PC-9 (cell line): ENCODE measurements at regions not wholly inside any gene's neighbourhood (a gene's known extent, or its start where the extent isn't known, plus 50 kb on each side); places are given as distances from the start of the nearest gene placed in this dataset.
"Not testable (repeated sequence)": the region's sequence is repeated elsewhere in the genome, so short reads cannot be mapped to it uniquely, and the experiment has no call there.

ENCODE experiments used
- BruUV-seq: library from RNA; stranded (reverse); fragments of 400-500 nt; replicated peaks from 2 replicates; lab custom pipeline; 2021; lab: Mats Ljungman, UMichigan
- CTCF ChIA-PET: fragments of 300-600 bp; sonication (Branson Sonifier 250); formaldehyde crosslinking; loops from one replicate; lab custom pipeline; 2022; ENCODE audit warnings: antibody characterized with exemption; lab: Charles Lee
- POLR2A ChIA-PET: fragments of 300-600 bp; sonication (Branson Sonifier 250); formaldehyde crosslinking; loops from one replicate; lab custom pipeline; 2022; ENCODE audit warnings: antibody characterized with exemption; ENCODE audit not compliant: unreplicated experiment; lab: Charles Lee
- DNase-seq, 2 experiments: peaks; one replicate each; pipeline versions ENCODE4 v3.0.0 to v3.0.0-alpha.2; 2015 to 2022; ENCODE audit warnings: mixed read lengths in 1 of 2
- H2AFZ ChIP-seq: fragments of 200-600 bp; sonication (generic); 2 replicates; pipeline ENCODE4 v1.8.1; 2017; ENCODE audit warnings: antibody characterized with exemption
- H3F3A ChIP-seq: fragments of 200-600 bp; sonication (generic); 2 replicates; pipeline ENCODE4 v1.8.1; 2017; ENCODE audit warnings: antibody characterized with exemption, mild to moderate bottlenecking, low read depth; ENCODE audit not compliant: insufficient read depth
- H3K27ac ChIP-seq: fragments of 200-600 bp; sonication (generic); 2 replicates; pipeline ENCODE4 v1.6.1; 2016; ENCODE audit warnings: mixed run types
- H3K27me3 ChIP-seq: fragments of 200-600 bp; sonication (generic); 2 replicates; pipeline ENCODE4 v1.6.1; 2016; ENCODE audit warnings: low read depth, mixed run types; ENCODE audit not compliant: insufficient read depth
- H3K36me3 ChIP-seq: fragments of 200-600 bp; sonication (generic); 2 replicates; pipeline ENCODE4 v1.6.1; 2016; ENCODE audit warnings: low read depth, mixed run types
- H3K4me1 ChIP-seq: fragments of 200-600 bp; sonication (generic); replicated peaks from 2 replicates; pipeline ENCODE4 v1.6.1; 2016; ENCODE audit warnings: mixed run types; ENCODE audit not compliant: insufficient read depth
- H3K4me2 ChIP-seq: fragments of 200-600 bp; sonication (generic); 2 replicates; pipeline ENCODE4 v1.6.1; 2017; ENCODE audit warnings: mixed run types
- H3K4me3 ChIP-seq: fragments of 200-600 bp; sonication (generic); 2 replicates; pipeline ENCODE4 v1.6.1; 2016; ENCODE audit warnings: mixed run types
- H3K79me2 ChIP-seq: fragments of 200-600 bp; sonication (generic); 2 replicates; pipeline ENCODE4 v1.6.1; 2017; ENCODE audit warnings: low read depth, mixed run types
- H3K9me2 ChIP-seq: fragments of 200-600 bp; sonication (generic); 2 replicates; pipeline ENCODE4 v1.8.1; 2017; ENCODE audit warnings: mild to moderate bottlenecking; ENCODE audit not compliant: insufficient read depth
- H3K9me3 ChIP-seq: fragments of 200-600 bp; sonication (generic); 2 replicates; pipeline ENCODE4 v1.8.1; 2016; ENCODE audit warnings: low read depth; ENCODE audit not compliant: insufficient read depth
- H4K20me1 ChIP-seq: fragments of 200-600 bp; sonication (generic); 2 replicates; pipeline ENCODE4 v1.8.1; 2017; ENCODE audit not compliant: insufficient read depth
- CTCF ChIP-seq: fragments of 200-600 bp; sonication (generic); conservative IDR thresholded peaks from 2 replicates; pipeline ENCODE4 v1.6.1; 2017; ENCODE audit warnings: mixed run types, antibody characterized with exemption, mild to moderate bottlenecking, moderate library complexity
- EZH2 ChIP-seq: fragments of 200-600 bp; sonication (generic); IDR thresholded peaks from 2 replicates; pipeline ENCODE4 v1.8.0; 2017; ENCODE audit warnings: antibody characterized with exemption, low read depth
- intact Hi-C: fragments of 100-400 bp; cut with micrococcal nuclease; formaldehyde crosslinking; loops from one replicate; pipeline ENCODE4 v1.10.0; 2022; ENCODE audit not compliant: unreplicated experiment

GRCh38 chr12:131206630-131207299, 253.1 kb downstream of the ADGRD1 start:
- H3K27me3 ChIP-seq: peaks cover 64% of the 10 kb centered on the region
- H2AFZ ChIP-seq, BruUV-seq, H3F3A ChIP-seq, H3K9me2 ChIP-seq, H3K36me3 ChIP-seq, intact Hi-C loops, H4K20me1 ChIP-seq, H3K79me2 ChIP-seq, H3K4me3 ChIP-seq, H3K4me2 ChIP-seq, CTCF ChIA-PET, H3K9me3 ChIP-seq, H3K27ac ChIP-seq, H3K4me1 ChIP-seq, DNase-seq: not testable (repeated sequence)
- POLR2A ChIA-PET: interaction anchor here (0.7 kb wide), 1 partner anchor 54 kb away, joined by 5 read pairs; no protein-coding TSS in a partner anchor

- H3K4me1 ChIP-seq, H4K20me1 ChIP-seq, CTCF ChIA-PET, BruUV-seq, intact Hi-C loops, H3F3A ChIP-seq, H3K4me3 ChIP-seq, H3K27ac ChIP-seq, H2AFZ ChIP-seq, H3K4me2 ChIP-seq, H3K9me3 ChIP-seq, POLR2A ChIA-PET, H3K79me2 ChIP-seq, H3K9me2 ChIP-seq, H3K36me3 ChIP-seq, DNase-seq: not testable (repeated sequence)
- peaks cover 66% of the 10 kb centered on the region for H3K27me3 ChIP-seq
Observed at GRCh38 chr12:131207300-131207660, 253.6 kb downstream of the ADGRD1 start.

- H3K79me2 ChIP-seq, POLR2A ChIA-PET: not testable (repeated sequence)
Observed at GRCh38 chr12:131207841-131208240, 254.1 kb downstream of the ADGRD1 start.

GRCh38 chr12:131208425-131208824, 254.7 kb downstream of the ADGRD1 start:
- no peak for DNase-seq
- H3K27ac ChIP-seq: no peak overlapping the region
- intact Hi-C loops: no loop called here
- no peaks in the 10 kb centered on the region for H4K20me1 ChIP-seq
- no peaks in the 10 kb centered on the region for H3F3A ChIP-seq
- TF ChIP-seq EZH2 (no peak), CTCF (no peak)
- no peak overlapping the region for H3K4me2 ChIP-seq
- no peaks in the 10 kb centered on the region for H3K9me3 ChIP-seq
- BruUV-seq: no TSS peak
- H3K4me3 ChIP-seq: no peak overlapping the region
- H3K36me3 ChIP-seq: no peaks in the 10 kb centered on the region
- POLR2A ChIA-PET: no interaction called here
- no peaks in the 10 kb centered on the region for H3K79me2 ChIP-seq
- H3K27me3 ChIP-seq: peaks cover 71% of the 10 kb centered on the region
- no peak overlapping the region for H2AFZ ChIP-seq
- CTCF ChIA-PET: no interaction called here
- no peaks in the 10 kb centered on the region for H3K9me2 ChIP-seq
- H3K4me1 ChIP-seq: no peaks in the 10 kb centered on the region

More at GRCh38 chr12:131207841-131208240, 254.1 kb downstream of the ADGRD1 start:
- H3K4me2 ChIP-seq, H4K20me1 ChIP-seq, H3K4me1 ChIP-seq, CTCF ChIA-PET, H3K36me3 ChIP-seq, H3K4me3 ChIP-seq, DNase-seq, H3K9me3 ChIP-seq, H3F3A ChIP-seq, H2AFZ ChIP-seq, intact Hi-C loops, BruUV-seq, H3K27ac ChIP-seq, H3K9me2 ChIP-seq: not testable (repeated sequence)
- peaks cover 71% of the 10 kb centered on the region for H3K27me3 ChIP-seq
